ENCODE measurements at regions not wholly inside any gene's neighbourhood (a gene's known extent, or its start where the extent isn't known, plus 50 kb on each side); places are given as distances from the start of the nearest gene placed in this dataset.

DNA sequence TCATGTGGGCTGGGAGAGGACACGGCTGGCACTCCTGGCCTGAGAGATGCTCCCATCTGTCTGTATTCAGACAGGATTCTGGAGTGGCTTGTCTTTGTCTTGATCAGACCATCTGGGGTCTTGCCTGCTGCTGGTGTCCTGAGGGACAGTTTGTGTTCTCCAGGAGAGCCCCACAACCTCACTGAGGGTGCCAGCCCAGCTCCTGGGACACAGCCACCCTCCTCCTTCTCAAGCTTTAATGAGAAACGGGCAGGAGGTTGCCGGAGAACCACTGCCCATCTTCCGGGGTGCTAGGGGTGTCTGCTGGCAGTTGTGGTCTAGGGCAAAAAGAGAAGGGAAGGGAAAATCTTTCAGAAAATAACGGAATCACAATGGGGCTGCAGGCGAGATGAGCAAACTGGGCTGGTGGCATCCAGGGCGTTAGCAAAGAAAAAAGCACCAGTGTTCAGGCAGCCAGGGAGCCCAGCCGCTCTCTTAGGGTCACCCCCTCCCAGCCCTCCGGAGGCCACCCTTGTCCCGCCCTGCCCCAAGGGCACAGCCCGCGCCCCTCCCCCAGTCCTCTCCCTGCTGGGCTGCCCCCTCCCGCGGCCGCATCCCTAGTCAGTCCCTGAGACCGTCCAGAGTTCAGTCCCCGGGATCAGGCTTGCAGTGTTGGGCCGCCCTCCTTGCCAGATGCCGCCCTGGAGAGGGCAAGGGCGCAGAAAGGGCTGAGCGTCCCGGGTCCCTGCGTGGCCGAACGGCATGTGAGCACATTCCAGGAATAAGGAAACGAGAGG, 824.7 kb downstream of the KCNJ18 start:
- TF ChIP-seq, protein P1, sequence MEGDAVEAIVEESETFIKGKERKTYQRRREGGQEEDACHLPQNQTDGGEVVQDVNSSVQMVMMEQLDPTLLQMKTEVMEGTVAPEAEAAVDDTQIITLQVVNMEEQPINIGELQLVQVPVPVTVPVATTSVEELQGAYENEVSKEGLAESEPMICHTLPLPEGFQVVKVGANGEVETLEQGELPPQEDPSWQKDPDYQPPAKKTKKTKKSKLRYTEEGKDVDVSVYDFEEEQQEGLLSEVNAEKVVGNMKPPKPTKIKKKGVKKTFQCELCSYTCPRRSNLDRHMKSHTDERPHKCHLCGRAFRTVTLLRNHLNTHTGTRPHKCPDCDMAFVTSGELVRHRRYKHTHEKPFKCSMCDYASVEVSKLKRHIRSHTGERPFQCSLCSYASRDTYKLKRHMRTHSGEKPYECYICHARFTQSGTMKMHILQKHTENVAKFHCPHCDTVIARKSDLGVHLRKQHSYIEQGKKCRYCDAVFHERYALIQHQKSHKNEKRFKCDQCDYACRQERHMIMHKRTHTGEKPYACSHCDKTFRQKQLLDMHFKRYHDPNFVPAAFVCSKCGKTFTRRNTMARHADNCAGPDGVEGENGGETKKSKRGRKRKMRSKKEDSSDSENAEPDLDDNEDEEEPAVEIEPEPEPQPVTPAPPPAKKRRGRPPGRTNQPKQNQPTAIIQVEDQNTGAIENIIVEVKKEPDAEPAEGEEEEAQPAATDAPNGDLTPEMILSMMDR (IDR thresholded peaks at IDR 0.05), result no peak
- TF ChIP-seq POLR2A (IDR thresholded peaks at IDR 0.05) (no peak), POLR2AphosphoS5 (IDR thresholded peaks at IDR 0.05; ENCODE audit: insufficient read depth in 1 of 2, low read depth in 1 of 2) (no peak)

All from vagina (tissue), 2 donors.